ENCODE measurements at regions not wholly inside any gene's neighbourhood (a gene's known extent, or its start where the extent isn't known, plus 50 kb on each side); places are given as distances from the start of the nearest gene placed in this dataset.

GRCh38 chr1:182288749-182289604, 102.6 kb downstream of the GLUL start (continued):
- TF ChIP-seq TFE3 (CRISPR knock-in tag; IDR thresholded peaks at IDR 0.05), result peak; percentile 95
- TF ChIP-seq ZNF773 (CRISPR knock-in tag; IDR thresholded peaks at IDR 0.05; ENCODE audit: borderline replicate concordance), result no peak
- TF ChIP-seq, protein P1, sequence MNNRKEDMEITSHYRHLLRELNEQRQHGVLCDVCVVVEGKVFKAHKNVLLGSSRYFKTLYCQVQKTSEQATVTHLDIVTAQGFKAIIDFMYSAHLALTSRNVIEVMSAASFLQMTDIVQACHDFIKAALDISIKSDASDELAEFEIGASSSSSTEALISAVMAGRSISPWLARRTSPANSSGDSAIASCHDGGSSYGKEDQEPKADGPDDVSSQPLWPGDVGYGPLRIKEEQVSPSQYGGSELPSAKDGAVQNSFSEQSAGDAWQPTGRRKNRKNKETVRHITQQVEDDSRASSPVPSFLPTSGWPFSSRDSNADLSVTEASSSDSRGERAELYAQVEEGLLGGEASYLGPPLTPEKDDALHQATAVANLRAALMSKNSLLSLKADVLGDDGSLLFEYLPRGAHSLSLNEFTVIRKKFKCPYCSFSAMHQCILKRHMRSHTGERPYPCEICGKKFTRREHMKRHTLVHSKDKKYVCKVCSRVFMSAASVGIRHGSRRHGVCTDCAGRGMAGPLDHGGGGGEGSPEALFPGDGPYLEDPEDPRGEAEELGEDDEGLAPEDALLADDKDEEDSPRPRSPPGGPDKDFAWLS (CRISPR knock-in tag; IDR thresholded peaks at IDR 0.05; ENCODE audit: borderline replicate concordance), result no peak
- no peak for TF ChIP-seq ZFP90 (CRISPR knock-in tag; IDR thresholded peaks at IDR 0.05; ENCODE audit: borderline replicate concordance)
- no peak for TF ChIP-seq ZNF598 (CRISPR knock-in tag; IDR thresholded peaks at IDR 0.05; ENCODE audit: borderline replicate concordance)
- peak; percentile 92 for TF ChIP-seq FOXO1 (CRISPR knock-in tag; IDR thresholded peaks at IDR 0.05)
- TF ChIP-seq ZNF10 (CRISPR knock-in tag; IDR thresholded peaks at IDR 0.05; ENCODE audit: borderline replicate concordance, low read depth), result no peak
- TF ChIP-seq ZXDC (CRISPR knock-in tag; IDR thresholded peaks at IDR 0.05), result no peak
- TF ChIP-seq ZBTB25 (CRISPR knock-in tag; IDR thresholded peaks at IDR 0.05), result peak; percentile 47; the same call in 1 of the 2 replicates
- no peak for TF ChIP-seq NCOA1 (CRISPR knock-in tag; IDR thresholded peaks at IDR 0.05)
- TF ChIP-seq PHF20 (CRISPR knock-in tag; IDR thresholded peaks at IDR 0.05), result no peak
- TF ChIP-seq REL (CRISPR knock-in tag; conservative IDR thresholded peaks at IDR 0.05), result no peak
- no peak for TF ChIP-seq ZNF891 (CRISPR knock-in tag; IDR thresholded peaks at IDR 0.05)
- TF ChIP-seq ZNF263 (CRISPR knock-in tag; IDR thresholded peaks at IDR 0.05), result no peak
- no peak for TF ChIP-seq ZBTB34 (CRISPR knock-in tag; IDR thresholded peaks at IDR 0.05)
- no peak for TF ChIP-seq ZNF770 (CRISPR knock-in tag; IDR thresholded peaks at IDR 0.05)
- TF ChIP-seq ZBTB20 (CRISPR knock-in tag; IDR thresholded peaks at IDR 0.05; ENCODE audit: borderline replicate concordance, low read depth), result peak; percentile 53; the same call in 1 of the 2 replicates
- no peak for TF ChIP-seq ZNF777 (CRISPR knock-in tag; IDR thresholded peaks at IDR 0.05)
